HG03571 (cell line): ENCODE measurements at regions not wholly inside any gene's neighbourhood (a gene's known extent, or its start where the extent isn't known, plus 50 kb on each side); places are given as distances from the start of the nearest gene placed in this dataset.
"Not testable (repeated sequence)": the region's sequence is repeated elsewhere in the genome, so short reads cannot be mapped to it uniquely, and the experiment has no call there.

ENCODE experiments used
- ATAC-seq: cut with Tn5 transposase; IDR thresholded peaks from one replicate; pipeline ENCODE4 v1.9.1; 2021; ENCODE audit not compliant: unreplicated experiment

DNA sequence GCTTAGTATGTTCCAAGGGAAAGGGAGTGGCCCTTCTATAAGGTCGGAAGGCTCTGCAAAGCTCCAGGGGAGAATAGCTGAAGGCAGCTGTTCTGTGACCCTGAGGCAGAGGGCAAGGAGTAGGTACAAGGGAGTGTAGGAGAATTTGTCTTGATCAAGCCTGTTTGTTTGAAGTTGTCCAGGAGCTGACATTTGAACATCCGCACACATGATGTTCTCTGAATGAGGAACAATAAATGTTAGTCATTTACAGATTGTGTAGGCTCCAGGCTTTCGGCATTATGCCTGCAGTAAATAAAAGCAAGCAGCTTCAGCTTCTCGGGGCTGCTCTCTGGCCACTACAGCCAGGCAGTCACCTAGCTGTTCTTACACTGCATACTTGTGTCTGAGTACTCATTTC lies 52.7 kb downstream of the CTAGE6 start:
- not testable (repeated sequence) for ATAC-seq

GRCh38 chr7:143700759-143701699 lies 56.5 kb downstream of the CTAGE6 start:
- ATAC-seq = peak; percentile 100
